Naive B cell (primary cell): ENCODE measurements at regions not wholly inside any gene's neighbourhood (a gene's known extent, or its start where the extent isn't known, plus 50 kb on each side); places are given as distances from the start of the nearest gene placed in this dataset.

Experiments
- ATAC-seq, 2 donors: fragments of 150-1000 bp; cut with Tn5 transposase; 2 replicates each; pipeline ENCODE4 v1.10.0; 2021; ENCODE audit warnings: low read depth in 2 of 2, mild to moderate bottlenecking in 2 of 2, moderate library complexity in 2 of 2
- DNase-seq: peaks from one replicate; pipeline ENCODE4 v3.0.0; 2022
- H3K27ac Mint-ChIP-seq, 6 donors: one replicate each; pipeline ENCODE4 v1.8.0; 2020 to 2022; ENCODE audit warnings: mild to moderate bottlenecking in 6 of 6, mixed read lengths in 6 of 6, moderate library complexity in 5 of 6, inconsistent platforms in 2 of 6
- H3K27me3 Mint-ChIP-seq, 3 donors: one replicate each; pipeline ENCODE4 v1.8.0; 2021 to 2022; ENCODE audit warnings: mixed read lengths in 3 of 3, mild to moderate bottlenecking in 1 of 3
- H3K36me3 Mint-ChIP-seq, 2 donors: one replicate each; pipeline ENCODE4 v1.8.0; 2020 to 2022; ENCODE audit warnings: mixed read lengths in 2 of 2, inconsistent platforms in 1 of 2, mild to moderate bottlenecking in 1 of 2
- H3K4me1 Mint-ChIP-seq, 3 donors: one replicate each; pipeline ENCODE4 v1.8.0; 2020 to 2022; ENCODE audit warnings: mixed read lengths in 3 of 3, inconsistent platforms in 1 of 3, mild to moderate bottlenecking in 1 of 3, moderate library complexity in 1 of 3
- H3K4me3 Mint-ChIP-seq, 8 donors: one replicate each; pipeline ENCODE4 v1.8.0; 2020 to 2022; ENCODE audit warnings: mild to moderate bottlenecking in 8 of 8, mixed read lengths in 8 of 8, moderate library complexity in 8 of 8, inconsistent platforms in 2 of 8
- H3K9me3 Mint-ChIP-seq, 7 donors: one replicate each; pipeline ENCODE4 v1.8.0; 2020 to 2022; ENCODE audit warnings: mixed read lengths in 7 of 7, mild to moderate bottlenecking in 5 of 7, inconsistent platforms in 2 of 7, moderate library complexity in 1 of 7

- no peak for ATAC-seq
- DNase-seq = no peak
- peaks cover 0 to 4% (median 0%) of the 10 kb centered on the region in 3 donors for H3K27me3 Mint-ChIP-seq
- no peak overlapping the region for H3K27ac Mint-ChIP-seq
- no peaks in the 10 kb centered on the region for H3K4me1 Mint-ChIP-seq
- no peak overlapping the region for H3K4me3 Mint-ChIP-seq
- H3K9me3 Mint-ChIP-seq = peaks cover 2 to 27% (median 12%) of the 10 kb centered on the region in 7 donors
- peaks cover 0 to 6% of the 10 kb centered on the region in 2 donors for H3K36me3 Mint-ChIP-seq
Observed at GRCh38 chr16:52633230-52633629, 86.3 kb upstream of the TOX3 start.

- Mint-ChIP-seq H3K4me1 (no peaks in the 10 kb centered on the region), H3K9me3 (peaks cover 7 to 21% (median 12%) of the 10 kb centered on the region in 7 donors), H3K36me3 (peaks cover 0 to 6% of the 10 kb centered on the region in 2 donors), H3K4me3 (no peak overlapping the region), H3K27ac (no peak overlapping the region), H3K27me3 (peaks cover 0 to 5% (median 0%) of the 10 kb centered on the region in 3 donors)
- no peak for ATAC-seq
- no peak for DNase-seq
Observed at GRCh38 chr16:52631711-52632110, 84.8 kb upstream of the TOX3 start.

- H3K9me3 Mint-ChIP-seq = peaks cover 3 to 15% (median 7%) of the 10 kb centered on the region in 7 donors
- no peak overlapping the region for H3K27ac Mint-ChIP-seq
- DNase-seq = no peak
- no peak overlapping the region for H3K4me3 Mint-ChIP-seq
- H3K27me3 Mint-ChIP-seq = peaks cover 0 to 5% (median 0%) of the 10 kb centered on the region in 3 donors
- ATAC-seq = no peak
- H3K36me3 Mint-ChIP-seq = no peaks in the 10 kb centered on the region
- no peaks in the 10 kb centered on the region for H3K4me1 Mint-ChIP-seq
Observed at GRCh38 chr16:52630711-52631110, 83.8 kb upstream of the TOX3 start.

- Mint-ChIP-seq H3K27ac (no peak overlapping the region), H3K4me1 (no peaks in the 10 kb centered on the region), H3K27me3 (peaks cover 0 to 10% (median 0%) of the 10 kb centered on the region in 3 donors), H3K36me3 (no peaks in the 10 kb centered on the region), H3K9me3 (peaks cover 3 to 10% (median 7%) of the 10 kb centered on the region in 7 donors), H3K4me3 (no peak overlapping the region)
- DNase-seq (no peak), ATAC-seq (no peak)
Observed at GRCh38 chr16:52629296-52629695, 82.4 kb upstream of the TOX3 start.

DNA sequence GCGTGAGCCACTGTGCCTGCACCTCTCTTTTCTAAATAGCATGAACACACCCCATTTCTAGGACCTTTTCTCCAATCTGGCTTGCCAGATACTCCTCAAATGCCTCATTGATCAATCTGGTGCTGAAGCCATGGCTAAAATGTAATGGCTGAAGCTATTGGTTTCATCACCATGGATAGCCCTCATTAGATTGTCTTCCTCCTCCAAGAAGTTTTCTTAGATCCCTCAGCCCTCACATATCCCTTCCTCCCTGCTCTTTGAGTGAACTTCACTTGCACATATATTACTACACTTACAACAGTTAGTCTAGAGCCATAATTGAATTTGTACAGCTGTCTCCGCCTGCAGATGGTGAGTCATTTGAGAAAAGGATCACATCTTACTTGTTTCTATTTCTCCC, 77.9 kb upstream of the TOX3 start:
- ATAC-seq (no peak), DNase-seq (no peak)
- H3K27ac Mint-ChIP-seq = no peak overlapping the region
- H3K36me3 Mint-ChIP-seq = no peaks in the 10 kb centered on the region
- no peak overlapping the region for H3K4me3 Mint-ChIP-seq
- peaks cover 0 to 6% (median 2%) of the 10 kb centered on the region in 7 donors for H3K9me3 Mint-ChIP-seq
- H3K27me3 Mint-ChIP-seq = peaks cover 0 to 18% (median 0%) of the 10 kb centered on the region in 3 donors
- no peaks in the 10 kb centered on the region for H3K4me1 Mint-ChIP-seq

DNA sequence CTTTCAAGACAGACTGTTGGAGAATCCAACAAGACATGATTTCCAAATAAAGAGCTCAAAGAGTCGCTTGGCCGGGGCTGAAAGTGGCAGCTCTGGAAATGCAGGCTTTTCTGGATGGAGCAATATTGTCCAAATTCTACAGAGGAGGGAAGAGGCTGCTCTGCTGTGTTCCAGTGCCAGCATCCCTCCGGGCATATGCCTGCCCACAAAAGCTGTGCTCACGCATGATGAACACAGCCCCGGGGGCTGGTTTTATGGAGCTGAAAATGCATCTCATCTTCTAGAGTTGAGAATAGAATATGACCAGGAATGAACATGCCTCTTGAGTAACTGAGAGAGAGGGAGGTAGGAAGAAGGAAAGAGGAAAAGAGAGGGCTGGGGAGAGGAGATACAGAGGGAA, 74.7 kb upstream of the TOX3 start:
- Mint-ChIP-seq H3K36me3 (no peaks in the 10 kb centered on the region), H3K4me3 (no peak overlapping the region), H3K9me3 (peaks cover 0 to 12% (median 5%) of the 10 kb centered on the region in 7 donors), H3K27ac (no peak overlapping the region), H3K4me1 (no peaks in the 10 kb centered on the region), H3K27me3 (peaks cover 0 to 13% (median 0%) of the 10 kb centered on the region in 3 donors)
- no peak for ATAC-seq
- DNase-seq = no peak

DNA sequence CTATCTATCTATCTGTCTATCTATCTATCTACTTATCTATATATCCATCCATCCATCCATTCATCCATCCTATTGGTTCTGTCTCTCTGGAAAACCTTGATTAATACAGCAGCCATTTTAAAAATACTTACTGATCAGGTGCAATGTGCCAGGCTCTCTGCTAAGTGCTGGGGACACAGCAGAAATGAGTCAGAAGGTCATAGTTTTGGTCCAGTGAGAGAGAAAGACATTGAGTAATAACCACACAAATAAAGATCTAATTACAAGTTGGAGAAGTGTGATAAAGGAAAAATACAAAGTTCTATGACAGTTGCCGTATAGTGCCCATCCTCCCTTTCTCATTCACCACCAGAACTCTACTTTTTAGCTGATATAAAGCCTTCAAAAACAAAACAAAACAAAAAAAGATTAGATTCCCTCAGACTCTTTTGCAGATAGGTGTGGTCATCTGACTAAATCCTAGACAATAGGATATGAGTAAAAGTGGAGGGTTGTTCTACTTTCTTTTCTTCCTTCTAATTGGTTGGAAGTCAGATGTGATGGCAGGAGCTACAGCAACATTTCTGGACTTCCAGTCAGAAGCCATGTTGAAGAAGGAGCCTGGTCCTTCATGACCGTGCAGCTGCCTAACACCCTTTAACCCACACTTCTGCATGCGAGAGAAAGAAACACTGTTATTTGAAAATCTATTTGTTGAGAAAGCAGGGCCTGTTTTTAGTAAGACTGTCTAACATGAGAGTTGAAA, 72.0 kb upstream of the TOX3 start:
- Mint-ChIP-seq H3K4me3 (no peak overlapping the region), H3K9me3 (peaks cover 0 to 12% (median 3%) of the 10 kb centered on the region in 7 donors), H3K27me3 (peaks cover 0 to 7% (median 0%) of the 10 kb centered on the region in 3 donors), H3K4me1 (no peaks in the 10 kb centered on the region), H3K27ac (peak overlapping the region in 1 of 6 donors; percentile 22), H3K36me3 (no peaks in the 10 kb centered on the region)
- ATAC-seq (no peak), DNase-seq (no peak)

DNA sequence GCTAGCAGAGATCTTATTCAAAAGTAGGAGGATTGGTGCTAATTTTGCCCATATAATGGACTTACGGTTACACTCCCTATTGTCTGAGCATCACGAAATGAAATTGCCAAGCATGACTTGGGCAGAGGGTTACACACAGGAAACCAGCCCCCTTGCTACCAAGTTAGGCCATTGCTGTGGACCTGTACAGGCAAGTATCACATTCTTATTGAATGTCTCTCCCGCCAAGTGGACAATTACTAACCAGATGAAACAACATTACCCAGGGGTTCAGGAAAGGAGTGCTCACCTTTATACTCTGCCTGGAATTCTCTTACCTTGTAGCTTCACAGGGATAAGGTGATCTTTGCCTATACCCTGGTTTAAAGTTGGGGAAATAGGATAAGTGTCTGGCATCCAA, 70.6 kb upstream of the TOX3 start:
- peaks cover 0 to 15% (median 5%) of the 10 kb centered on the region in 7 donors for H3K9me3 Mint-ChIP-seq
- H3K27me3 Mint-ChIP-seq = peaks cover 0 to 7% (median 0%) of the 10 kb centered on the region in 3 donors
- H3K36me3 Mint-ChIP-seq = no peaks in the 10 kb centered on the region
- H3K27ac Mint-ChIP-seq = no peak overlapping the region
- ATAC-seq (no peak), DNase-seq (no peak)
- H3K4me3 Mint-ChIP-seq = no peak overlapping the region
- H3K4me1 Mint-ChIP-seq = no peaks in the 10 kb centered on the region

DNA sequence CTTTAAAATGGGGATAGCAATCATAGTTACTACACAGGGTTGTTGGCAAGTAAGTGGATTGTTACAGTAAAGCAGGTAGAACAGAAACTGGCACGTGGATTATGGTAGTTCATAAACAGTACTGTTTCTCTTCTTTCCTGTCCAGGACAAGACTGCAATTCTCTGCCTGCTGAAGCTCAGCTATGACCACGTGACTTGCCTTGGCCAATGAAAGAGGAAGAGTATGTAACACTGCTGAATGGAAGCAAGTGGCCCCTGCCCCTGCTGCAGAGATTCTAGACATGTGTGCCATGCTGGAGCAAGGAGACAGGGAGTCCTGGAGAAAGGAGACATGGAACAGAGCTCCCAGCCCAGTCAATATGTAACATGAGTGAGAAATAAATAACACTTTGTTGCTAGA, 66.6 kb upstream of the TOX3 start:
- DNase-seq (no peak), ATAC-seq (no peak)
- Mint-ChIP-seq H3K4me1 (no peaks in the 10 kb centered on the region), H3K9me3 (peaks cover 0 to 13% (median 4%) of the 10 kb centered on the region in 7 donors), H3K36me3 (no peaks in the 10 kb centered on the region), H3K27ac (no peak overlapping the region), H3K4me3 (no peak overlapping the region), H3K27me3 (no peaks in the 10 kb centered on the region)

DNA sequence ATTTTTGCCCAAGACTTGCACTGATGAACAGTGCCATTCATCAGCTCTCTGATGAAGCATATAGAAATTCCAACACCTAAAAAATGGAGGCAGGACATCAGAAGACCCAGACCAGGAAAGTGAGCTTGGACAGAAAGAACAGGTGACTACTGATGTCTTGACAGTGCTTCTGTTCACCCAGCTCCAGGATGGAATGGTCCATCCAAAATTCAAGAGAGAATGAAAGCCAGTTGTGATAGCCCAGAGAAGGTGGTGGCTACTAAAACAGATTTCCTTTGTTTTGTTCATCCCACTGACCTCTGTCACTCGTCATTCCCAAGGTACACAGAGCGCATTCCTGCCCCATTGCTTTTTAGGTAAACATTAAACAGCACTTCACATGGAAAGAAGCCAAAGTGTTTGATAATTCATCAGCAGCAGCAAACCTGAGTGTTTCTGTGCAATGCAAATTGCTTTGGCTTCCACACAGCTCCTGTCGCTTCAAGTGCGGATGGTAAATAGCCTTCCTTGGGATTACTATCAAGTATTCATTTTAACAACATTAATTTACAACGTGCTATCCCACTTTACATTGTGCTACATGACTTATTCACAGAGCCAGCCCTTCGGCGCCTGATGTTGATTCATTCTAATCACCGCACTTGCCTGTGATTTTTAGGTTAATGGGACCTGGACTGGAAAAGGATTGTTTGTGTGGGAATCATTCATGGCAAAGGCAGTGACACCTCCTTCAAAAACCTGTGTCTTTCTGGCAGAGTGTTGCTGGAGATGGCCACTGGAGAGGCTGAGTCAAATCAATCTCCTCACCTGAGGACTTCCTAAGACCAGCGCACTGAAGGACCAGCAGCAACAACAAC, 65.1 kb upstream of the TOX3 start:
- no peak overlapping the region for H3K4me3 Mint-ChIP-seq

DNA sequence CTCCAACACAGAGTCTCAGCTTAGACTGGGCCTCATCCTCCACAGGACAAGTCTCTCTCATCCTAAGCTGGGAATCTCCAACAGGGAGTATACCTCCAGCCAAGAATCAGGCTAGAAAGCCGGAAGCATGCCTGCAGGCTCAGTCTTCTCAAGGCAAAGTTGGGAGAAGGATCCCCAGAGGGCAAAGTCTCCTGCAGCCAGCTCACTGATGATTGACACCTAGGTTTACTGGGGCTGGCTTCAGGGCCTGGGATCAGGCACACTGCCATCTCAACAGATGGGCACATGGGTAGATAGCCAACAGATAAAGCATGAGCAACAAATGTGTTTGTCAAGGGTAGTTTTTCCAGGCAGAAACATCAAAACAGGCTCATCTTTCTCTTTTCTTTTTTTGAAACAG, 56.1 kb upstream of the TOX3 start:
- Mint-ChIP-seq H3K27me3 (peaks cover 0 to 6% (median 0%) of the 10 kb centered on the region in 3 donors), H3K36me3 (no peaks in the 10 kb centered on the region), H3K4me3 (no peak overlapping the region), H3K27ac (no peak overlapping the region), H3K4me1 (no peaks in the 10 kb centered on the region), H3K9me3 (peaks cover 0 to 5% (median 1%) of the 10 kb centered on the region in 7 donors)
- DNase-seq = no peak
- no peak for ATAC-seq

More for the DNA sequence above, 65.1 kb upstream of the TOX3 start:
- no peaks in the 10 kb centered on the region for H3K4me1 Mint-ChIP-seq
- H3K27ac Mint-ChIP-seq = no peak overlapping the region
- DNase-seq = no peak
- H3K36me3 Mint-ChIP-seq = no peaks in the 10 kb centered on the region
- H3K27me3 Mint-ChIP-seq = no peaks in the 10 kb centered on the region
- no peak for ATAC-seq
- H3K9me3 Mint-ChIP-seq = peaks cover 0 to 9% (median 2%) of the 10 kb centered on the region in 7 donors

DNA sequence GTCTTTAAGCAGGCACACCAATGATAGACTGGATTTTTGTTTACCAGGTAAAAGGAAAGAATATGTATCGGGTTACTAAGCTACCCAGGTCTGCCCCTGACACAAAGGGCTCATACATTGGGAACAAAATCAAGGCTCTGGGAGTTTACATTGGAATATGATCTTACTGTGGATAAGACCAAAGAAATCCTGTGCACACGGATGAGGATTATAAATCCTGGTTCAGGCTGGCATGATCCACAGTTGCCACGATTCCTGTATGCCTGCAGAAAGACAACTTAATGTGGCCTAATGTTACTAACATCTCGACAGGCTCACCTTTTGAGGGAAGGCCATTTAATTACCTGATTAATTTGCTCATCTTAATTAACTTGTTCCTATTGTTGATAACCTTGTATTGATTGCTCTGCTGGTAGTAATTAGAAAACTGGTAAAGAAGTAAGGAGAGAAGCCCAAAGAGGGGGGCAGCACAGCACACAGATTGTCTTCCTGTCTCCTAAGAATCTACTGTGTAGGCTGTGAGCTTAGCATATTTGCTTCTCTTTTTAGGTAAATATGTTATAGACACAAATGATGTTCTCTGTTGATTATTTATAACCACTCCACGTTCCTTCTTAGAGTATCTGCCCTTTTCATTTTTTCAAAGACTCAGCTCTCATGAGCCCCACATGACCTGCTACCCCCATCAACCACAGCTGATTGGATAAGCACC, 51.0 kb upstream of the TOX3 start:
- no peak for DNase-seq
- peaks cover 0 to 6% (median 0%) of the 10 kb centered on the region in 3 donors for H3K27me3 Mint-ChIP-seq
- no peak for ATAC-seq
- H3K36me3 Mint-ChIP-seq = no peaks in the 10 kb centered on the region
- H3K4me1 Mint-ChIP-seq = no peaks in the 10 kb centered on the region
- peaks cover 0 to 16% (median 3%) of the 10 kb centered on the region in 7 donors for H3K9me3 Mint-ChIP-seq
- H3K4me3 Mint-ChIP-seq = no peak overlapping the region
- no peak overlapping the region for H3K27ac Mint-ChIP-seq

GRCh38 chr16:52597073-52597771, 50.3 kb upstream of the TOX3 start:
- Mint-ChIP-seq H3K27ac (no peak overlapping the region), H3K4me1 (no peaks in the 10 kb centered on the region), H3K27me3 (peaks cover 0 to 6% (median 0%) of the 10 kb centered on the region in 3 donors), H3K4me3 (no peak overlapping the region), H3K36me3 (no peaks in the 10 kb centered on the region), H3K9me3 (peaks cover 0 to 16% (median 3%) of the 10 kb centered on the region in 7 donors)
- DNase-seq = no peak
- no peak for ATAC-seq
